ENCODE measurements at regions not wholly inside any gene's neighbourhood (a gene's known extent, or its start where the extent isn't known, plus 50 kb on each side); places are given as distances from the start of the nearest gene placed in this dataset.
A peak's percentile ranks its signal among the peaks of the same experiment; 100 is the strongest.
"Not testable (repeated sequence)": the region's sequence is repeated elsewhere in the genome, so short reads cannot be mapped to it uniquely, and the experiment has no call there.

GRCh38 chr4:77366876-77367275, 209.9 kb downstream of the CCNG2 start:
- not testable (repeated sequence) for DNase-seq (ENCODE audit: low read depth, low spot score)

GRCh38 chr4:77367638-77368037, 210.6 kb downstream of the CCNG2 start:
- no peak for DNase-seq (ENCODE audit: low read depth, low spot score)

- DNase-seq (ENCODE audit: low read depth, low spot score), result no peak
These were observed 215.4 kb downstream of the CCNG2 start for GRCh38 chr4:77372375-77372774.

- no peak for DNase-seq (ENCODE audit: low read depth, low spot score)
These were observed 219.0 kb downstream of the CCNG2 start for GRCh38 chr4:77375866-77376607.

- no peak for DNase-seq (ENCODE audit: low read depth, low spot score)
These were observed 219.9 kb downstream of the CCNG2 start for GRCh38 chr4:77376788-77377460.

- DNase-seq (ENCODE audit: low read depth, low spot score), result no peak
These were observed 221.5 kb upstream of the CXCL13 start for GRCh38 chr4:77384094-77384493.

- peak; percentile 3 for DNase-seq (ENCODE audit: low read depth, low spot score)
These were observed 220.3 kb upstream of the CXCL13 start for GRCh38 chr4:77385124-77385969.

- DNase-seq (ENCODE audit: low read depth, low spot score), result no peak
These were observed 211.6 kb upstream of the CXCL13 start for GRCh38 chr4:77393996-77394395.

- no peak for DNase-seq (ENCODE audit: low read depth, low spot score)
These were observed 210.1 kb upstream of the CXCL13 start for GRCh38 chr4:77395481-77395880.

- no peak for DNase-seq (ENCODE audit: low read depth, low spot score)
These were observed 207.4 kb upstream of the CXCL13 start for GRCh38 chr4:77398256-77398655.

GRCh38 chr4:77399831-77400230, 205.8 kb upstream of the CXCL13 start:
- no peak for DNase-seq (ENCODE audit: low read depth, low spot score)

- DNase-seq (ENCODE audit: low read depth, low spot score), result no peak
These were observed 191.9 kb upstream of the CXCL13 start for GRCh38 chr4:77413766-77414165.

GRCh38 chr4:77415689-77416088, 189.9 kb upstream of the CXCL13 start:
- DNase-seq (ENCODE audit: low read depth, low spot score), result no peak

GRCh38 chr4:77418333-77418732, 187.3 kb upstream of the CXCL13 start:
- DNase-seq (ENCODE audit: low read depth, low spot score), result no peak

- DNase-seq (ENCODE audit: low read depth, low spot score), result no peak
These were observed 174.8 kb upstream of the CXCL13 start for GRCh38 chr4:77430847-77431246.

- DNase-seq (ENCODE audit: low read depth, low spot score), result no peak
These were observed 174.1 kb upstream of the CXCL13 start for GRCh38 chr4:77431546-77431945.

GRCh38 chr4:77432717-77433417, 172.8 kb upstream of the CXCL13 start:
- no peak for DNase-seq (ENCODE audit: low read depth, low spot score)

- DNase-seq (ENCODE audit: low read depth, low spot score), result no peak
These were observed 172.2 kb upstream of the CXCL13 start for GRCh38 chr4:77433418-77433733.

GRCh38 chr4:77434299-77435092, 171.1 kb upstream of the CXCL13 start:
- no peak for DNase-seq (ENCODE audit: low read depth, low spot score)

- no peak for DNase-seq (ENCODE audit: low read depth, low spot score)
These were observed 168.5 kb upstream of the CXCL13 start for GRCh38 chr4:77437079-77437478.

- no peak for DNase-seq (ENCODE audit: low read depth, low spot score)
These were observed 167.1 kb upstream of the CXCL13 start for GRCh38 chr4:77438549-77438948.
